Lower lobe of right lung (tissue), 2 donors: ENCODE measurements at regions not wholly inside any gene's neighbourhood (a gene's known extent, or its start where the extent isn't known, plus 50 kb on each side); places are given as distances from the start of the nearest gene placed in this dataset.

Experiments used
- ATAC-seq, 2 donors: fragments of 200-7000 bp; cut with Tn5 transposase; one replicate each; pipeline ENCODE4 v1.9.1; 2020 to 2022; ENCODE audit warnings: mild to moderate bottlenecking in 2 of 2, moderate library complexity in 2 of 2
- DNase-seq: peaks from one replicate; pipeline ENCODE4 v3.0.0-alpha.2; 2020
- H3K27ac ChIP-seq: fragments of 200-600 bp; one replicate; pipeline ENCODE4 v1.8.0; 2022
- H3K27me3 ChIP-seq: fragments of 200-600 bp; one replicate; pipeline ENCODE4 v1.8.0; 2022; ENCODE audit warnings: low read depth
- H3K36me3 ChIP-seq: fragments of 200-600 bp; one replicate; pipeline ENCODE4 v1.8.0; 2022; ENCODE audit warnings: mild to moderate bottlenecking
- H3K4me1 ChIP-seq: fragments of 200-600 bp; one replicate; pipeline ENCODE4 v1.8.0; 2022
- H3K4me3 ChIP-seq: fragments of 200-600 bp; one replicate; pipeline ENCODE4 v1.8.0; 2022; ENCODE audit warnings: mild to moderate bottlenecking
- H3K9me3 ChIP-seq: fragments of 200-600 bp; one replicate; pipeline ENCODE4 v1.8.0; 2022
- intact Hi-C: fragments of 100-400 bp; cut with DNase I; formaldehyde crosslinking; loops from one replicate; pipeline ENCODE4 v1.11.0; 2022
- TF ChIP-seq, protein P1 (sequence below): fragments of 200-600 bp; IDR thresholded peaks from one replicate; pipeline ENCODE4 v1.8.0; 2022; ENCODE audit warnings: antibody characterized with exemption, mild to moderate bottlenecking
- donor health status: DM: no; HTN: yes; CAD: no; lungs with severe emphysema.

DNA sequence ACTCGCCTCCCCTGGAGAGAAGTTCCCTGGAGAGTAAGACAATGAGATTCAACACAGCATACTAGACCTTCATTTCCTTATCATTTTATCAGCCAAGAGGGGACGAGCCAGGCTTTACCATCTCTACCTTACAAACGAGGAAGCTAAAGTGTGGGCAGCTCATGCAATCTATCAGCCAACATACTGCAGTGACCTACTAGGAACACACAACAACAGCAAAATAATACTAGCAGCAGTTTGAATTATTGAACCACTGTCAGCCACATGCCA is 60.0 kb upstream of the TEX51 start:
- intact Hi-C loops, result no loop called here

DNA sequence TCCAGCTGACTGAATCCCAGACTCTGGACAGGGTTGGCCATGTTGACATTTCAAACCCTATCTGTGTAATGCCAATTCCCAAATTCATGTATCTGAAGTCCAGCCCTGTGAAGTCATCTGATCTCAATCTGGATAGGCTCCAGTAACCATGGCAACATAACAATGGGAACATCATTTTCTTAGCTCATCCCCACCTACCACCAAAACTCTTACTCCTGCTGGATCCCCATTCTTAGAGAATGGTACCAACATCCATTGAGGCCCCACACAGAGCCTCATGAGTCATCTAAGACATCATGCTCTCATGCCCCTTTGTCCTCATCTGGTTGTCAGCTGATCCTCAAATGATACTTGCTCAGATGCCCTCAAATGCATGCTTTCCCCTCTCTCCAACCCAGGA is 58.9 kb upstream of the TEX51 start:
- H3K27me3 ChIP-seq, result no peaks in the 10 kb centered on the region
- no peaks in the 10 kb centered on the region for H3K9me3 ChIP-seq
- H3K36me3 ChIP-seq, result no peaks in the 10 kb centered on the region
- DNase-seq (no peak), ATAC-seq (no peak)
- intact Hi-C loops, result no loop called here
- TF ChIP-seq, protein P1, sequence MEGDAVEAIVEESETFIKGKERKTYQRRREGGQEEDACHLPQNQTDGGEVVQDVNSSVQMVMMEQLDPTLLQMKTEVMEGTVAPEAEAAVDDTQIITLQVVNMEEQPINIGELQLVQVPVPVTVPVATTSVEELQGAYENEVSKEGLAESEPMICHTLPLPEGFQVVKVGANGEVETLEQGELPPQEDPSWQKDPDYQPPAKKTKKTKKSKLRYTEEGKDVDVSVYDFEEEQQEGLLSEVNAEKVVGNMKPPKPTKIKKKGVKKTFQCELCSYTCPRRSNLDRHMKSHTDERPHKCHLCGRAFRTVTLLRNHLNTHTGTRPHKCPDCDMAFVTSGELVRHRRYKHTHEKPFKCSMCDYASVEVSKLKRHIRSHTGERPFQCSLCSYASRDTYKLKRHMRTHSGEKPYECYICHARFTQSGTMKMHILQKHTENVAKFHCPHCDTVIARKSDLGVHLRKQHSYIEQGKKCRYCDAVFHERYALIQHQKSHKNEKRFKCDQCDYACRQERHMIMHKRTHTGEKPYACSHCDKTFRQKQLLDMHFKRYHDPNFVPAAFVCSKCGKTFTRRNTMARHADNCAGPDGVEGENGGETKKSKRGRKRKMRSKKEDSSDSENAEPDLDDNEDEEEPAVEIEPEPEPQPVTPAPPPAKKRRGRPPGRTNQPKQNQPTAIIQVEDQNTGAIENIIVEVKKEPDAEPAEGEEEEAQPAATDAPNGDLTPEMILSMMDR, result no peak
- H3K4me1 ChIP-seq, result no peaks in the 10 kb centered on the region
- no peak overlapping the region for H3K4me3 ChIP-seq
- no peak overlapping the region for H3K27ac ChIP-seq

More for the DNA sequence above, 60.0 kb upstream of the TEX51 start:
- Histone ChIP-seq H3K27me3 (no peaks in the 10 kb centered on the region), H3K4me3 (no peak overlapping the region), H3K36me3 (no peaks in the 10 kb centered on the region), H3K27ac (no peak overlapping the region), H3K4me1 (no peaks in the 10 kb centered on the region), H3K9me3 (no peaks in the 10 kb centered on the region)
- DNase-seq (no peak), ATAC-seq (no peak)
- TF ChIP-seq, protein P1, result no peak

DNA sequence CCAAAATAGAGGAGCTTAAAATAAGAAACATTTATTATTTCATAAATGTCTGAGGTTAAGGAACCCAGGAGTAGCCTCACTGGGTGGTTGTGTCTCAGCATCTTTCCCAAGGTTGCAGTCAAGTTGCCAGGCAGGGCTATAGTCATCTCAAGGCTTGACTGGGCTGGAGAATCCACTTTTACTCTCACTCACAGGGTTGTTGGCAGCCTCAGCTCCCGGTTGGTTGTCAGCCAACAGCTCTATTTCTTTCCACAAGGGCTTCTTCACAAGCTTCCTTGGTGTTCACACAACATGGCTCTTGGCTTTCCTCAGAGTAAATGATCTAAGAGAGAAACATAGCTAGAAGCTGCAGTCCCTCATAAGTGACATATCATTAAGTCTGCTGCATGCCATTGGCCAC is 55.6 kb upstream of the TEX51 start:
- Histone ChIP-seq H3K27me3 (no peaks in the 10 kb centered on the region), H3K4me1 (no peaks in the 10 kb centered on the region), H3K4me3 (no peak overlapping the region), H3K27ac (no peak overlapping the region), H3K9me3 (no peaks in the 10 kb centered on the region), H3K36me3 (no peaks in the 10 kb centered on the region)
- DNase-seq (no peak), ATAC-seq (no peak)
- intact Hi-C loops, result no loop called here
- TF ChIP-seq, protein P1, result no peak

DNA sequence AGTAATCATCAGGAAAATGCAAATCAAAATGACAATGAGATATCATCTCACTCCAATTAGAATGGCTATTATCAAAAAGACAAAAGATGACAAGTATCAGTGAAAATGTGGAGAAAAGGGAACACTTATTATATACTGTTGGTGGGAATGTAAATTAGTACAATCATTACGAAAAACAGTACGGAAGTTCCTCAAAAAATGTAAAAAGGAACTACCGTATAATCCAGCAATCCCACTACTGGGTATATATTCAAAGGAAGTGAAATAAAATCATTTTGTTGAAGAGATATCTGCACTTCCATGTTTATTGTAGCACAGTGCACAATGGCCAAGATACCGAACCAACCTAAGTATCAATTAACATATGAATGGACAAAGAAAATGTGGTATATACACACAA is 52.4 kb upstream of the TEX51 start:
- DNase-seq (no peak), ATAC-seq (no peak)
- intact Hi-C loops, result no loop called here
- Histone ChIP-seq H3K36me3 (no peaks in the 10 kb centered on the region), H3K27ac (no peak overlapping the region), H3K4me3 (no peak overlapping the region), H3K27me3 (no peaks in the 10 kb centered on the region), H3K9me3 (no peaks in the 10 kb centered on the region), H3K4me1 (no peaks in the 10 kb centered on the region)
- TF ChIP-seq, protein P1, result no peak
